ENCODE measurements at regions not wholly inside any gene's neighbourhood (a gene's known extent, or its start where the extent isn't known, plus 50 kb on each side); places are given as distances from the start of the nearest gene placed in this dataset.
"Not testable (repeated sequence)": the region's sequence is repeated elsewhere in the genome, so short reads cannot be mapped to it uniquely, and the experiment has no call there.

DNA sequence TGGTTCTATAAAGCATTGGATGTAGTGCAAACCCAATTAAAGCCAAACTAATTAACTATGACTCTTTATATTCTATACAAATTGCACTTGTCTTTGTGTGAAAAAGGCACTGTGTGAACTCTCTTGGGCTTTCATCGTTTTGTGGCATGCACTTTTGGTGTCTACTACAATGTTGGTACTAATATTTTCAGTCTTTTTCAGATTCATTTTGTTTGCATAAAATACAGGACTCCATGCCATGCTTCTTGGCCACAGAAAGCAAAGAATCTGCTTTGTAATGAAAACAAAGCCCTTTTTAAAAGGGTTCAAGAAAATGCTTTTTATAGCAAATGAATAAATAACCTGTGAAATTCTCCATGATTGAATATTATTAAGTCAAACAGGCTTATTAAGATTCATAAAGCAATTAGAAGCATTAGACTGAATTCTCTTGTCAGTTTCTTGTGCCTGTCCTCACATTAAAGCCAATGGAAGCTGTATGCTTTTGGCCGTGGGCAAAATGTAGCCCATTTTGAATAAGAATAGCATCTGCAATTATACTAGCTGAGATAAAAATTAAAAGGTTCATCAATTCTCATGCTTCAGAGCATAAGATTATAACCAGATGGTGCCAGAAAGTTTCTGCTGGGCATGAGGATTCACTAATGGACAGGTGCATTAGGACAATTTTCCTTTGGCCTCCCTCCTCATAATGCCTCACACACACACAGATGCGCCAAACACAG lies 1665.2 kb downstream of the SUCLG1 start:
- Histone ChIP-seq H3K27ac (ENCODE audit: low read length) (no peak overlapping the region), H3K4me3 (ENCODE audit: low read depth in 1 of 2, low read length in 2 of 2) (no peak overlapping the region), H3K36me3 (ENCODE audit: control insufficient read depth in 1 of 2, insufficient read depth in 2 of 2, low read length in 2 of 2) (no peaks in the 10 kb centered on the region), H3K27me3 (ENCODE audit: low read depth, low read length) (no peaks in the 10 kb centered on the region), H3K9me3 (ENCODE audit: control insufficient read depth in 1 of 2, low read length in 2 of 2) (no peaks in the 10 kb centered on the region), H3K4me1 (ENCODE audit: control insufficient read depth in 1 of 2, insufficient read depth in 2 of 2, low read length in 2 of 2) (peaks cover 0 to 12% of the 10 kb centered on the region in 2 donors)

GRCh38 chr2:82792316-82792715 lies 1666.8 kb downstream of the SUCLG1 start:
- Histone ChIP-seq H3K27ac (ENCODE audit: low read length) (no peak overlapping the region), H3K4me1 (ENCODE audit: control insufficient read depth in 1 of 2, insufficient read depth in 2 of 2, low read length in 2 of 2) (peaks cover 0 to 12% of the 10 kb centered on the region in 2 donors), H3K9me3 (ENCODE audit: control insufficient read depth in 1 of 2, low read length in 2 of 2) (no peaks in the 10 kb centered on the region), H3K36me3 (ENCODE audit: control insufficient read depth in 1 of 2, insufficient read depth in 2 of 2, low read length in 2 of 2) (no peaks in the 10 kb centered on the region), H3K4me3 (ENCODE audit: low read depth in 1 of 2, low read length in 2 of 2) (no peak overlapping the region), H3K27me3 (ENCODE audit: low read depth, low read length) (no peaks in the 10 kb centered on the region)

DNA sequence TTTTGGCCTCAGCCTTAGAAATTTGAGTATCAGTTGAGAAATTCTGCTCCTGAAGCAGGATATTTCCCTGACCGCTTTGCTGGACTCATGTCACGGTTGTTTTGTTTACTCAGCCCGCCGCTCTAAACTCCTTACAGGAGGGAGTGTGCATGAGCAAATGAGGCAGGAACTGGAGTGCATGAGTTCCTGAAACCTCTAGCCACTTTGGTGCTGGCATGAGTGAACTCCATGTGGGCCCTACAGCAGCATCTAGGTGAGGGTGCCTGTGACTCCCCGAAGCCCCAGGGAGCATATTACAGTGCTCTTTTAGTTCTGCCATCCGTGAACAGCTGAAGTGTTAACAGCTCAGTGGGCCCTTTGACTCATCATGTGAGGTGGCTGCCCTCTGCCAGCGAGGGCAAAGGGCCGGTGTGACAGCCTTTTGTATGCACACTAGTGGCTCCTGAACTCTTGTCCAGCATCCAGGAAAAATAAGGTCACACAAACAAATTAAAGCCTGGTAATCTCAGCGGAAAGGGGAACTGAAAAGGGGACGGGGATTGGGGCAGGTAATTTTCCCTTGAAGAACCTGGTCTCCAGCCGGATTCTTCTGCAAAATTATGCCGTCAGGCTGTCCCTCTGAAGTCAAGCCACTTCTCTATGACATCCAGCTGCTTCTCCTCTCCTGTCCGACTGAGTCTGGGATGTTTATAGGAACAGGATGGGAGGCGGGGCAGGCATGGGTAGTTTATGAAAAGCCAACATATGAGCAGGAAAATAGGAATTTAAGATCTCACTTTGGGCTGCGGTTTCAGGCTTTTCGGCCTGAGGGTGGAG lies 1668.7 kb downstream of the SUCLG1 start:
- Histone ChIP-seq H3K4me3 (ENCODE audit: low read depth in 1 of 2, low read length in 2 of 2) (no peak overlapping the region), H3K4me1 (ENCODE audit: control insufficient read depth in 1 of 2, insufficient read depth in 2 of 2, low read length in 2 of 2) (peaks cover 0 to 8% of the 10 kb centered on the region in 2 donors), H3K27me3 (ENCODE audit: low read depth, low read length) (no peaks in the 10 kb centered on the region), H3K9me3 (ENCODE audit: control insufficient read depth in 1 of 2, low read length in 2 of 2) (no peaks in the 10 kb centered on the region), H3K36me3 (ENCODE audit: control insufficient read depth in 1 of 2, insufficient read depth in 2 of 2, low read length in 2 of 2) (no peaks in the 10 kb centered on the region), H3K27ac (ENCODE audit: low read length) (no peak overlapping the region)

GRCh38 chr2:82789851-82790205 lies 1669.3 kb downstream of the SUCLG1 start:
- no peaks in the 10 kb centered on the region for H3K36me3 ChIP-seq (ENCODE audit: control insufficient read depth in 1 of 2, insufficient read depth in 2 of 2, low read length in 2 of 2)
- H3K27ac ChIP-seq (ENCODE audit: low read length) = no peak overlapping the region
- peaks cover 0 to 8% of the 10 kb centered on the region in 2 donors for H3K4me1 ChIP-seq (ENCODE audit: control insufficient read depth in 1 of 2, insufficient read depth in 2 of 2, low read length in 2 of 2)
- H3K27me3 ChIP-seq (ENCODE audit: low read depth, low read length) = no peaks in the 10 kb centered on the region
- no peak overlapping the region for H3K4me3 ChIP-seq (ENCODE audit: low read depth in 1 of 2, low read length in 2 of 2)
- no peaks in the 10 kb centered on the region for H3K9me3 ChIP-seq (ENCODE audit: control insufficient read depth in 1 of 2, low read length in 2 of 2)

- Histone ChIP-seq H3K27ac (ENCODE audit: low read length) (no peak overlapping the region), H3K4me1 (ENCODE audit: control insufficient read depth in 1 of 2, insufficient read depth in 2 of 2, low read length in 2 of 2) (peaks cover 0 to 5% of the 10 kb centered on the region in 2 donors), H3K4me3 (ENCODE audit: low read depth in 1 of 2, low read length in 2 of 2) (no peak overlapping the region), H3K27me3 (ENCODE audit: low read depth, low read length) (no peaks in the 10 kb centered on the region), H3K36me3 (ENCODE audit: control insufficient read depth in 1 of 2, insufficient read depth in 2 of 2, low read length in 2 of 2) (no peaks in the 10 kb centered on the region), H3K9me3 (ENCODE audit: control insufficient read depth in 1 of 2, low read length in 2 of 2) (no peaks in the 10 kb centered on the region)
Observed at GRCh38 chr2:82781176-82781915, 1677.7 kb downstream of the SUCLG1 start.

DNA sequence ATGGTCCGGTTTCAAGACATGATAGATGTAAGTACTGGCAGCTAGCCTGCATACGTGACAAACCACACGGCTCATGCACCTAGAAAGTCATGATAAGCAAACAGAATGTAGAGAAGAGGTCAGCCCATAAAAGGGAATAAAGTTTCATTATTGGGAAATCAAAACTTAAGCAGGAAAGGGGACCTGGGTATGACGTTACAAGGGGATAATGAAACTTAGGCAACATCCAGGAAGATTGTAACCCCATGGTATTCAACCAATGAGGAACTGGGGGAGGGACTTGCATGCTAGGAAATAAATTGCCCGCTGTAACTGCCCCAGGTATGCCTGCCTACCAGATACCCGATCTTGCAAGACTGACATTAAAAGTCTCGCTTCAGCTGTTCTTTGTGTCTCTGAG lies 1679.0 kb downstream of the SUCLG1 start:
- Histone ChIP-seq H3K9me3 (ENCODE audit: control insufficient read depth in 1 of 2, low read length in 2 of 2) (no peaks in the 10 kb centered on the region), H3K36me3 (ENCODE audit: control insufficient read depth in 1 of 2, insufficient read depth in 2 of 2, low read length in 2 of 2) (no peaks in the 10 kb centered on the region), H3K27ac (ENCODE audit: low read length) (no peak overlapping the region), H3K4me1 (ENCODE audit: control insufficient read depth in 1 of 2, insufficient read depth in 2 of 2, low read length in 2 of 2) (peaks cover 0 to 5% of the 10 kb centered on the region in 2 donors), H3K27me3 (ENCODE audit: low read depth, low read length) (no peaks in the 10 kb centered on the region), H3K4me3 (ENCODE audit: low read depth in 1 of 2, low read length in 2 of 2) (no peak overlapping the region)

DNA sequence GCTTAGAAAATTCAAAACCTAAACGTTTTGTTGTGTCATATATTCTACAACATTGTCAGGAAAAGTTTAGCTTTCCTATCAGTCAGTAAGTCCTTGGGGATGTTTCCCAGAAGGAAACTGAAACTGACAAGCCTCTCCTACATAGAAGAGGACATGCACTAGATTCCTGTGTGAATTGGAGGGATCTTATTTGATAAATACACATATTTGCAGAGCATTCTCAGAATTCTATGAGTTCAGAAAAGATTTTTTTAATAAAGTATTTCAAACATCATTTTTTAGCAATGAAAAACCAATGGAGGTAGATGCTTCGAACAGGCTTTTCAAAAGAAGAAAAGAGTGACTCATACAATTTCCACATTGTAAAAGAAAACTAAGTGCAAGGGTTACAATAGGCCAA lies 1706.7 kb downstream of the SUCLG1 start:
- Histone ChIP-seq H3K36me3 (ENCODE audit: control insufficient read depth in 1 of 2, insufficient read depth in 2 of 2, low read length in 2 of 2) (no peaks in the 10 kb centered on the region), H3K27me3 (ENCODE audit: low read depth, low read length) (no peaks in the 10 kb centered on the region), H3K4me1 (ENCODE audit: control insufficient read depth in 1 of 2, insufficient read depth in 2 of 2, low read length in 2 of 2) (no peaks in the 10 kb centered on the region)

GRCh38 chr2:82748653-82749052 lies 1710.4 kb downstream of the SUCLG1 start:
- Histone ChIP-seq H3K27me3 (ENCODE audit: low read depth, low read length) (no peaks in the 10 kb centered on the region), H3K9me3 (ENCODE audit: control insufficient read depth in 1 of 2, low read length in 2 of 2) (peaks cover 0 to 12% of the 10 kb centered on the region in 2 donors), H3K27ac (ENCODE audit: low read length) (no peak overlapping the region), H3K36me3 (ENCODE audit: control insufficient read depth in 1 of 2, insufficient read depth in 2 of 2, low read length in 2 of 2) (no peaks in the 10 kb centered on the region), H3K4me3 (ENCODE audit: low read depth in 1 of 2, low read length in 2 of 2) (no peak overlapping the region), H3K4me1 (ENCODE audit: control insufficient read depth in 1 of 2, insufficient read depth in 2 of 2, low read length in 2 of 2) (no peaks in the 10 kb centered on the region)

More for the DNA sequence above, 1706.7 kb downstream of the SUCLG1 start:
- Histone ChIP-seq H3K27ac (ENCODE audit: low read length) (no peak overlapping the region), H3K4me3 (ENCODE audit: low read depth in 1 of 2, low read length in 2 of 2) (no peak overlapping the region), H3K9me3 (ENCODE audit: control insufficient read depth in 1 of 2, low read length in 2 of 2) (peaks cover 0 to 10% of the 10 kb centered on the region in 2 donors)

- H3K36me3 ChIP-seq (ENCODE audit: control insufficient read depth in 1 of 2, insufficient read depth in 2 of 2, low read length in 2 of 2) = no peaks in the 10 kb centered on the region
- no peaks in the 10 kb centered on the region for H3K4me1 ChIP-seq (ENCODE audit: control insufficient read depth in 1 of 2, insufficient read depth in 2 of 2, low read length in 2 of 2)
- H3K27me3 ChIP-seq (ENCODE audit: low read depth, low read length) = no peaks in the 10 kb centered on the region
- no peak overlapping the region for H3K27ac ChIP-seq (ENCODE audit: low read length)
- H3K9me3 ChIP-seq (ENCODE audit: control insufficient read depth in 1 of 2, low read length in 2 of 2) = peaks cover 0 to 3% of the 10 kb centered on the region in 2 donors
- no peak overlapping the region for H3K4me3 ChIP-seq (ENCODE audit: low read depth in 1 of 2, low read length in 2 of 2)
Observed at GRCh38 chr2:82740527-82740926, 1718.6 kb downstream of the SUCLG1 start.

GRCh38 chr2:82737965-82738364 lies 1721.1 kb downstream of the SUCLG1 start:
- H3K36me3 ChIP-seq (ENCODE audit: control insufficient read depth in 1 of 2, insufficient read depth in 2 of 2, low read length in 2 of 2); H3K4me1 ChIP-seq (ENCODE audit: control insufficient read depth in 1 of 2, insufficient read depth in 2 of 2, low read length in 2 of 2); H3K27ac ChIP-seq (ENCODE audit: low read length); H3K27me3 ChIP-seq (ENCODE audit: low read depth, low read length); H3K4me3 ChIP-seq (ENCODE audit: low read depth in 1 of 2, low read length in 2 of 2); H3K9me3 ChIP-seq (ENCODE audit: control insufficient read depth in 1 of 2, low read length in 2 of 2): not testable (repeated sequence)

GRCh38 chr2:82735336-82735735 lies 1723.7 kb downstream of the SUCLG1 start:
- Histone ChIP-seq H3K27ac (ENCODE audit: low read length) (no peak overlapping the region), H3K4me3 (ENCODE audit: low read depth in 1 of 2, low read length in 2 of 2) (no peak overlapping the region), H3K9me3 (ENCODE audit: control insufficient read depth in 1 of 2, low read length in 2 of 2) (no peaks in the 10 kb centered on the region), H3K4me1 (ENCODE audit: control insufficient read depth in 1 of 2, insufficient read depth in 2 of 2, low read length in 2 of 2) (no peaks in the 10 kb centered on the region), H3K36me3 (ENCODE audit: control insufficient read depth in 1 of 2, insufficient read depth in 2 of 2, low read length in 2 of 2) (no peaks in the 10 kb centered on the region), H3K27me3 (ENCODE audit: low read depth, low read length) (no peaks in the 10 kb centered on the region)

Data from muscle layer of duodenum (tissue), 2 donors.